GM18870 (cell line): ENCODE measurements at regions not wholly inside any gene's neighbourhood (a gene's known extent, or its start where the extent isn't known, plus 50 kb on each side); places are given as distances from the start of the nearest gene placed in this dataset.
"Not testable (repeated sequence)": the region's sequence is repeated elsewhere in the genome, so short reads cannot be mapped to it uniquely, and the experiment has no call there.

ENCODE experiments used
- ATAC-seq: cut with Tn5 transposase; IDR thresholded peaks from one replicate; pipeline ENCODE4 v1.9.1; 2021; ENCODE audit warnings: moderate library complexity; ENCODE audit not compliant: unreplicated experiment

GRCh38 chr11:97905101-97905500 lies 1115.6 kb upstream of the CNTN5 start:
- no peak for ATAC-seq

DNA sequence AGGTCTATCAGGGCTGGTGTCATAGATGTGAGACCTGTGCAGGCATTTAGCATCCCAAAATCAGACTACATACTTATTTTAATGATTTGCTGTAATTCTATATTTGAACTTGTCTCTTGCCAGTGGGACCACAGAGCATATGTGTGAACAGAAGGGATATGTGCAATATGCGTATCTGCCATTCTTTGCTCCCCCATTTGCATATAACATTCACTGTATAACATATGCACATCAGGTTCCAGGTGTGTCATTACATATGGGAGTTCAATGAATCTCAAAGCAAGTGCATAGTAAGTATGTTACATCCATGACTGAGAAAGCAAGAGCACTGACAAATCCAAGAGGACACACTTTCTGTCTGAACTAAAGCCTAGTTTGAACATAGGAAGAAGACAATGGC lies 1115.1 kb upstream of the CNTN5 start:
- ATAC-seq: no peak

GRCh38 chr11:97908354-97908753 lies 1112.4 kb upstream of the CNTN5 start:
- ATAC-seq: no peak

DNA sequence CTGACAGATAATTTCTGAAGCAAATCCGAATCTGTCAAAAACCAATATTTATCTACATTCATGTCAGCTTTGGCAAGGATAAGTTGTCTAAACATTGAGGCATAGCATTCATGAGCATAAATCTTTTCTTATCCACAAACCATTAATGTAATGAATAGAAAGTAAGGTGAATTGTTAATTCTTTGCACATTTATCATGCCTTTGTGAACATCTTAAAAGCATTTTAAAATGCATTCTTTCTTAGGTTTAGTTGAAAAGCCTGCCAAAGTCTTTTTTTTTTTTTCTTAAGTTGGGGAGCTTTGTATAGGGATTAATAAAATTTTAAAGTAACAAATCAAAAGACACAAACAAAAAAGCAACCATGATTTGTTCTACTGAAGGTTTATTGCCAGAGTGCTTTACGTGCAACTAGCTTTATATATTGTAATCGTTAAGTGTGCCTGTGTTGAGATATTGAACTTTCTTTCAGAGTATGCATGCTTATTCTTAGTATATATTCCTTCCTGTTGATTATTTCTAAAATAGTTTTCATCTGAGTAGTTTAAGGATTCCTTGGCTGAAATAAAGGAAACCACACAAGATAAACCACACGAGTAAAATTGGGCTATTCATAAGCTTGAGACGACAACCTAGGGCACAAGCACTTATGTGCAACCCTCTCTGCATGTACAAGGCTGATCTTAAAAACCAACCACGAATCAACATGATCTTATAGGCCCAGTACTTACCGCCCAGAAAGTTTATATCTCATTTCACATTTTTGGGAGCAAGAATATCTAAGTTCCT lies 1110.9 kb upstream of the CNTN5 start:
- no peak for ATAC-seq

DNA sequence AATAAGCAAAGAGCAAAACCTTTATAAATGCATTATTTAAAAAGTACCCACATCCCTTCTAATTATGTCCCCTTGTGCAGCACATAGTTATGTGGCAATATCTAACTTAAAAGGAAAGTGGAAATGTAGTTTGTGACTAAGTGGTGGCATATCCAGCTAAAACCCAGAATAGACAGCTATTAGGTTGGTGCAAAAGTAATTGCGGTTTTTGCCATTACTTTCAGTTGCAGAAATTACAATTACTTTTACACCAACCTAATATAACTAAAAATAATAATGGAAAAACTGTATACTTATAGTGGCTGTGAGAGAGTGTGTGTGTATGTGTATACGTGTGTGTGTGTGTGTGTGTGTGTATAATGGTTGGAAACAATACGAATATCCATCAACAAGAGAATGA lies 1108.1 kb upstream of the CNTN5 start:
- ATAC-seq: no peak

GRCh38 chr11:97922933-97923332 lies 1097.8 kb upstream of the CNTN5 start:
- not testable (repeated sequence) for ATAC-seq

GRCh38 chr11:97934572-97935208 lies 1086.1 kb upstream of the CNTN5 start:
- ATAC-seq: no peak

DNA sequence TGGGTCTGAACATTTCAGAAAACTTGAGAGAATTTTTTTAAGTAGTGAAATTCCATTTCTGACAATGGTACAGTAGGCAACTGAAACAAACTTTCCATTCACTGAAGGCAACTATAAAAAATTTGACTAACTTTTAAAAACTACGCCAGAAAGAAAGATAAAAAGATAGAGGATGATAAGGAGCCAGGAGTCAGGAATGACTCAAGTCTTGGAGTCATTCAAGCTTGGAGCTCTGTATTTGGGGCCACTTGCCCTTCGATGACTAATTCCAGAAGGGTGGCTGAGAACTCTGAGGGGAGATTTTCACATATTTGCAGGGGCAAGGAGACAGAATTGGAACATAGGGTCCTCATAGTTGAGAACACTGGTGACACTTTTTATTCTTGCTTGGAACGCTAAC lies 1083.2 kb upstream of the CNTN5 start:
- no peak for ATAC-seq

DNA sequence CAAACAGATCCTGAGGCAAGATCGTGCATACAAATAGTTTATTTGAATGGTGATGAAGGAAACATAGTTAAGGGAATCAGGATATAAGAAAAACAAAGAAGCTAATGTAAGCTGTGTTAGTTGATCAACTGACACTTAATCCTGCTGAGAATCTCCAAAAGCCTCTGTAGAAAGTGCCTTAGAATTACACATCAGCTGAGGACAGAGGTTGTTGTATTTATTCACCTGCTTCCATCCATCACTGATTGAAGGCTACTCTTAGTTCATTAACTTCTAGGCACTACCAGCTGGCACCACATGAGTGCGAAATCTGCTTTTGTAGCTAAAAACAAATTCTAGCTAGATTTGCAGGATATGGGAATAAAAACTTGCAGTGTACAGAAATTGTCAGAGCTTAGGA lies 1082.0 kb upstream of the CNTN5 start:
- ATAC-seq: no peak

GRCh38 chr11:97943493-97943892 lies 1077.3 kb upstream of the CNTN5 start:
- ATAC-seq: no peak

DNA sequence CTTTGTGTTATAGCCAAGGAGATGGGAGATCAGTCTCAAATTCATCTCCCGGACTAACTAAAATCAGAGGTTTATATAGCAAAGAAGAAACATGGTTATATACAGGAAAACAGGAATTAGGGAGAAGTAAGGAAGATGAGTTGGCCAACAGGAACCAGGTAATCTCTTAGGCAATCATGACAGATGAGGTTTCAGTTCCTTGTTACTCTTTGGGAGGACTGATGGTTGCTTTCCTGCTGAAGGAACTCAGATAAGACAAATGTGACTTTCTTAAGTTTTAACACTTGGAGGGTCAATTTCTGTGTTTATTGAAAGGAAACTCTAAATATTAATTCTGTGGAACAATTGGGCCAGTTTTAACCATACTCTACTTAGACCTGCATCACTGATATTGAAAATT lies 1072.0 kb upstream of the CNTN5 start:
- no peak for ATAC-seq

DNA sequence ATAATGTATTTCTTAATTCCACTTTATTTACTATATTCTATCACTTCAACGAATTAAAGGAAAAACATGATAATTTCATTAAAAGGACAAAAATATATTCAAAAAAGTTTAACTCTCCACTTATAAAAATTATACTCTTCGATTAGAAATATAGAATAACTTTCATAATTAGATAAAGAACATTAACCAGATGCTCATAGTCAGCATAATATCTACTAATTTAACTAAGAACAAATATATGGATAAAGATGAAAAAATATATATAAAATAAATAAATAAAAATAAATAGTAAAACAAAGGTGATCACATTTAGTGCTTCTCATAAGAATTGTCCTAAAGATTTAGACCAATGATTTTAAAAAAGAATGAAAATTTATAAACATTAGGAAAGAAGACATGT lies 1065.2 kb upstream of the CNTN5 start:
- no peak for ATAC-seq

DNA sequence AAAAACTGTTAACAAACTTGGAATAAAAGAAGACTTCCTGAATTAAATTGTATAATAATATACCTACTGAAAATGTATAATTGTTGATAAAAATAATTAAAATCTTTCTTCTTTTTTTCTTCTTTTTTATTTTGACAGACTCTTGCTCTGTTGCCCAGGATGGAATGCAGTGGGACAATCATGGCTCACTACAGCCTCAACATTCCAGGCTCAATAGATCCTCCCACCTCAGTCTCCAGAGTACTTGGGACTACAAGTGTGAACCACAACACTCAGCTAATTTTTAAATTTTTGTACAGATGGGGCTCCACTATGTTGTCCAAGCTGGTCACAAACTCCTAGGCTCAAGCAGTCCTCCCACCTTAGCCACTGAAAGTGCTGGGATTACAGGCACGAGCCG lies 1063.8 kb upstream of the CNTN5 start:
- no peak for ATAC-seq

GRCh38 chr11:97961431-97961830 lies 1059.3 kb upstream of the CNTN5 start:
- ATAC-seq: no peak

GRCh38 chr11:97962758-97963157 lies 1058.0 kb upstream of the CNTN5 start:
- no peak for ATAC-seq

DNA sequence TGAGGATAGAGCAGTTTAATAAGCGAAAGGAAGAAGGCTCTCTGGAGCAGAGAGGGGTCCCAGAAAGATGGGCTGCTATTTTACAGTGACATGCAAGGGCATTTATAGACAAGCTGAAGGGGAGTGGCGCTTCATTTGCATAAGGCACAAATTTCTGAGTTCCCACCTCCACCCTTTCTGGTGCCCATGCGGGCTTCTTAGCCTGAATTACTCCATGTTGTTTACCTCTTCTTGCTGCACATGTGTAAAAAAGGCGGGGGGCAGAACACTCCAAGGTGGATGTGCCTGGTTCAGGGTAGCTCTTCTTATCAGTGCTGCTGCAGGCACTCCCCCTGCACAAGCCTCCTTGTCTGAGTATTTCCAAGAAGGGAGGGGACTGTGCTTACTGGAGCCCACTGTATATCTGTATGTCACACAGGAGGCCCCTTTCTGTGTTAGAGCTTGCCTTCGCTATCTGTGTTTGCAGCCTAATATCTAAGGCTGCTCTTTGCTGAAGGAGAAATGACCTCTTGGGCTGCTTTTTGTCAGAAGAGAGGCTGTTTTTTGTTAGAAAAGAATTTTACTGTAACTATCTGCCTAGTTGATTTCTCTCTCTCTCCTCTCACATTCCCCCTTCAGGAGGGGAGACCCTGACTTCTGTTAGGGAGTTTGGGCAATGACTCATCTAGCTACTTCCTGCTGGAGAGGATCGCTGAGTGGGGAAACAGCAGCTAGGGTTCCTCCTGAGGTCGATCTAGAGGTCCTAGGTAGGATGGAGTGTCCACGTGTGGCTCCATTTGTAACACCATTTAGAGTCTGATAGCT lies 1057.0 kb upstream of the CNTN5 start:
- ATAC-seq: no peak

GRCh38 chr11:97964332-97965004 lies 1056.3 kb upstream of the CNTN5 start:
- no peak for ATAC-seq

DNA sequence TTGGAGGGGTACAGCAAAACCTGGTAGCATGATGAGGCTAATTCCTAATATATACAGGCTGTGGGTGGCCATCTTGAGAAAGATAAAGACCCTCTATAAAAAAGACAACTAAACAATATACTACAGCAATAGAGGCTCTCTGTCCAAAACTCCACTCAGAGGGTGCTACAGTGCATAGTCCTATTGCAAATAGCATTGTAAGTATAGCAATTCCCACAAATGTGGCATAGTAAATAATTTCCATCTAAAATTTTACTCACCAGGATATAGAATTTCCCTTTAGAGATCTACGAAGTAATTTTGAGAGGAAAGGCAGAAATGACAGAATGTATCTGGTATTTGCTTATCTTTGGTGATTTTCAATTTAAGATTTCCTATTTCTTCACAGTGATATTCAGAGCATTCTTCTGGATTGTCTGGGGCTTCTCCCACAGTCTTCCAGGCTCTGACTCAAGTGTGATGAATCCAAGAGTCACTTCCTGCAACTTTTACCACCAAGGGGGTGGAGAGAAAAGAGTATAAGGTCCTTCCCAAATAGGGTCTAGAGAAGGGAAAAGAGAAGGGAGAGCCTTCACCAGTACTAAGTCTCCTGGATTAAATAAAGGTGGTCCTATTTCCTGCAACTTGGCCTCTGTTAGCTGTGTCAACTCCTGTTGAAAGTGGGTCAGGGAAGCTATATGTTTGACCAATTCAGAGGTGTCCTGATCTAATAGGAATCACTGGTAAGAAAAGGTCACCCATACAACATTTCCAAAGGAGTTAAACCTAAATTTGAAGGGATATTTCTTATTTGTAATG lies 1054.7 kb upstream of the CNTN5 start:
- no peak for ATAC-seq

DNA sequence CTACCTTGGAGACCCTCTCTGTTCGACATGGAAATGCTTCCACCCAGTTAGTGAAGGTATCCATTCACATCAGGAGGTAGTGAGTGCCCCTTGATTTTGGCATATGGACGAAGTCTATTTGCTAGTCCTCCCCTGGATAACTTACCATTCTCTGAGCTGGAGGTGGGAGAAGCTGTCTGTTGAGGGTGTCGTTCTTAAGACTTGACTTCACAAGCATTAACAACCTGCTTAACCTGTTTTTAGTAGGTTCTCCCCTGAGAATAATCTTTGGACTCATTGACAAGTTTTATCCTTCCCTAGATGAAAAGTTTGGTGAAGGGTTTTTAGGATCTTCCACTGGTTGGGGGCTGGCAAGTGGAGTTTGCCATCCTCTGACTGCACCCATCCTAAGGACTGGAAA lies 1053.8 kb upstream of the CNTN5 start:
- ATAC-seq: no peak

DNA sequence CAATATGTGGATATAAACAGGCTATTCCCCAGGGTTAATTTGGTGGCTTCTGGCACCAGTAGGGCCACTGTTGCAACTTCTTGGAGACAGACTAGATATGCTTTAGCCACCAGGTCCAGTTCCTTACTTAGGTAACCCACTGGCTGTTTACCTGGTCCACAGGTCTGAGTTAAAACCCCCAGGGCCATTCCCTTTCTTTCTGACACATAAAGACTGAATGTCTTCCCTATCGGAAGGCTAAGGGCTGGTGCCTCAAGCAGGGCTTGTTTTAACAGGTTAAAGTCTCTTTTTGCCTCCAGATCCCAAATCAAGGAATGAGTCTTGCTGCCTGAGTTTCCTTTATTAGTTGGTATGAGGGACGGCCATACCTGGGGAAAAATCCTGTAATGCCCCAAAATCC lies 1052.7 kb upstream of the CNTN5 start:
- ATAC-seq: no peak

DNA sequence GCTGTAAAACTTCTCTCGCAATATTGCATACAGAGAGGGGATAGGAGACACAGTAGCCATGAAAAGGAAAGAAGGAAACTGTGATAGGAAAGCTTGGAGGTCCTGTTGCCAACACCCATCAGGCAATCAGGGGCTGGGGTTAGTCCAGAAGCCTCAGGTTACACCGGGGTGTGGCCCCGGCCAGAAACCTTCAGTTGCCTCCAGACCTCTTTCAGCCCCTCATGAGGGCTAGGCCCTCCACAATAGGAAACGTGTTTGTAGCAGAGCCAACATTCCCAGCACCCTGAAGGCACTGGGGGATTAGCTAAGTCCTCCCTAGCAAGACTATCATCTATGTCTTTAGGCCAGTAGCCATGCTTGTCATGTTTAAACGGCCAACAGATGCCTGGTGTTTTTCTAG lies 1048.0 kb upstream of the CNTN5 start:
- ATAC-seq: no peak
